ENCODE measurements at regions not wholly inside any gene's neighbourhood (a gene's known extent, or its start where the extent isn't known, plus 50 kb on each side); places are given as distances from the start of the nearest gene placed in this dataset.

DNA sequence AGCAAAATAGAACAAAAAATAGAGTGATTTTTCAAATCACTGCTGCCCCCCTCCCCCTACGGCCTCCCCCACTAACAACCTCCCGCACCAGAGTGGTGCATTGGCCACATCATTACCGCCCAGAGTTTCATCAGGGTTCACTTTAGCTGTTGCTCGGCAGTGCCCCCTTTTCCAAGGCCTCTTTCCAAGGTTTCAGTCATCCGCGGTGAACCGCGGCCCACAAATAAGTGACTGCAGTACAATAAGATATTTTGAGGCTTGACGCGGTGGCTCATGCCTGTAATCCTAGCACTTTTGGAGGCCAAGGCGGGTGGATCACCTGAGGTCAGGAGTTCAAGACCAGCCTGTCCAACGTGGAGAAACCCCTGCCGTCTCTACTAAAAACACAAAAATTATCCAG lies 180.0 kb downstream of the MAF start:
- H3K27ac ChIP-seq = no peak overlapping the region
- TF ChIP-seq CTCF (conservative IDR thresholded peaks at IDR 0.05) = no peak

- 0 out of 2 replicates have a peak overlapping the region, but pooled peaks have one; percentile 11 for H3K27ac ChIP-seq
- TF ChIP-seq CTCF (conservative IDR thresholded peaks at IDR 0.05) = no peak
Observed at GRCh38 chr16:79419148-79419547, 181.4 kb downstream of the MAF start.

- TF ChIP-seq CTCF (conservative IDR thresholded peaks at IDR 0.05) = no peak
- no peak overlapping the region for H3K27ac ChIP-seq
Observed at GRCh38 chr16:79417601-79418008, 182.9 kb downstream of the MAF start.

DNA sequence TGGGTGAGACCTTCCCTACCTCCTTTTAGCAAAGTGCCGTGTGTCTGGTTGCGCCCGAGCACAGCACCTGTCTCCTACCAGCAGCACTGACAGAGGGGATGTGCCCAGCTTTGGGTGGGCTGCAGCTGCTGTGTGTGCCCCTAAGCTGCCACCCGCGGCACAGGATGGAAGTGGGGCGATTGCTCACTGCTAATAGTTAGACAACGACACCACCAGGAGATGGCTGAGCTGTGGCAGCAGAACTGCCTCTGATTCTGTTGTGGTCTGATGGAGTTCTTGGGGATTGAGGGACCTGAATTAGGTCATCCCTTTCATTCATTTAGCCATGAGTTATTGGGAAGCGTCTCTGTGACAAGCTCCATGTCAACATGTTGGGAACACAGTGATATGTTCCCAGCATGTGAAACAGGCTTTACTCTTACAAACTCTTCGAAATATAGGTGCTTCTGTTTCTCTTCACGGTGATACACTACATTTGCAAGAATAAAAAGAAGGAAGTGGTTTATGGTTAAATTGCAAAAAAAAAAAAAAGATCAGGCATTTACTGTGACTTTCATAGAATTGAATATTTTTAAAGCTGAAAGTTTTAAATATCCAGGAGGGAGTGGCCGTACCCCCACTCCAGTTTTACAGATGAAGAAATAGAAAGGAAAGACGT lies 184.4 kb downstream of the MAF start:
- H3K27ac ChIP-seq = no peak overlapping the region
- no peak for TF ChIP-seq CTCF (conservative IDR thresholded peaks at IDR 0.05)

GRCh38 chr16:79412783-79413225 lies 187.7 kb downstream of the MAF start:
- H3K27ac ChIP-seq = peak overlapping the region; percentile 5; the same call in 1 of the 2 replicates
- no peak for TF ChIP-seq CTCF (conservative IDR thresholded peaks at IDR 0.05)

GRCh38 chr16:79411805-79412204 lies 188.7 kb downstream of the MAF start:
- no peak for TF ChIP-seq CTCF (conservative IDR thresholded peaks at IDR 0.05)
- no peak overlapping the region for H3K27ac ChIP-seq

DNA sequence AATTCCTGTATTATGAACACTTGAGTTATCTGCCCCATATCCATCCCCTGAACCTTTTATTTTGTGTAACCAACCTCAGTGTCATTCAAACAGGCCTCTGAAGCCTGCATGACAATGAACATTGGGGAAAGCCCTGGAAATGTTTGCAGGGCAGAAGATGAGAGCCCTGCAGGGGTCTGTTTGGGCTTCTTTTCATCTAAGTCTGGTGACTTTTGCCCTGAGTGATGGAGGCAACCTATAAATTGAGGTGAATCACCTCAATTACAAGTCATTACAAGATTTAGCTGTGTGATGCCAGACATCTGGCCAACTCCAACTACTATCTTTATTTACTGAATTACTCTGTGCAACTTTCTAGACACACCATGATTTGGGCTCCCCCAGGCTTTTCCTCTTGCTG lies 189.2 kb downstream of the MAF start:
- TF ChIP-seq CTCF (conservative IDR thresholded peaks at IDR 0.05) = no peak
- H3K27ac ChIP-seq = no peak overlapping the region

Data from VCaP (cell line).